RWPE1 (cell line): ENCODE measurements at regions not wholly inside any gene's neighbourhood (a gene's known extent, or its start where the extent isn't known, plus 50 kb on each side); places are given as distances from the start of the nearest gene placed in this dataset.

Source experiments
- CTCF ChIA-PET: fragments of 350-600 bp; sonication (Branson Sonifier 250); formaldehyde crosslinking; extraction: SDS; loops from one replicate; lab custom pipeline; 2021; lab: Yijun Ruan, JAX
- POLR2A ChIA-PET: fragments of 400-600 bp; formaldehyde crosslinking; extraction: SDS; loops from one replicate; lab custom pipeline; 2020; ENCODE audit warnings: antibody characterized with exemption; ENCODE audit not compliant: low non-redundant PET; lab: Yijun Ruan, JAX
- DNase-seq: peaks from one replicate; pipeline ENCODE4 v3.0.0; 2012; ENCODE audit warnings: low spot score
- H3K27ac ChIP-seq: fragments of 450-650 bp; 2 replicates; pipeline ENCODE4 v1.5.1; 2017
- CTCF ChIP-seq: fragments of 450-650 bp; conservative IDR thresholded peaks from 2 replicates; pipeline ENCODE4 v1.5.1; 2017; ENCODE audit warnings: low read depth, mild to moderate bottlenecking

DNA sequence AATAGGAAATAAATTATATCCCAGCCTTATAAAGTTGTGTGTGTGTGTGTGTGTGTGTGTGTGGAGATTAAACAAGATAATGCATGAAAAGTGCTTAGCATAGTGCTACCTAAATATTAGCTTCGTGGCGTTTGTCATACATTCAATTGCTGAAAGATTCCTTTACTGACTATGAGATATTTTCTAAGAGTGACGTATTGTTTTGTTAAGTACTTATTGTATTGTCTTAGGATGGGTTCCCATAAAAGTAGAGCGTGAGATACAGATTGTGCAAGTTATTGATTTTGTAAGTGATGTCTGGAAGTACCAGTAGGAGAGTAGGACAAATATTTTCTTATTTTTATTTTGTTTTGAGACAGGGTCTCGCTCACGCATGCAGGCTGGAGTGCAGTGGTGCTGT lies 730.0 kb downstream of the CDH8 start:
- TF ChIP-seq CTCF: no peak
- ChIA-PET POLR2A (no interaction called here), CTCF (no interaction called here)
- H3K27ac ChIP-seq: no peak overlapping the region
- no peak for DNase-seq

DNA sequence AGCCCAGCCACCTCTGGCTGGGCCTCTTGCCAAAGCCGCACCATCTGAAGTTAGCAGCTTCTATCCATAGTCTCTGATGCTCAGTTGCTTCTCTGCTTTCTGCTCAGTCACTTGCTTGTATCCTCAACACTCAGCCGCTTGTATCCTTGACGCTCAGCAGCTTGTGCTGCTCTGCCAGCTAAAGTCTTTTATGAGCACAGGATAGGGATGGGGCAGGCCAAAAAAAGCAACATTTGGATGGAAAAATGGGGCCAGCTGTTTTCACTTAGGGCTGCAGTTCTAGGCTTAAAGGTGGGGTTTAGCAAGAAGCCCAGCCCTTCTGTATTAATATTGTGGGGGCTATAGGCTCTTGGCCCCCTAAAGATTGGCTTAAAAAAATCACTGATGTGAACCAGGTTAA lies 739.4 kb downstream of the CDH8 start:
- no peak overlapping the region for H3K27ac ChIP-seq
- no peak for DNase-seq
- CTCF ChIA-PET: interaction anchor here (0.7 kb wide), 1 partner anchor 245 kb away, joined by 3 read pairs; no protein-coding TSS in a partner anchor
- TF ChIP-seq CTCF: no peak
- POLR2A ChIA-PET: no interaction called here

DNA sequence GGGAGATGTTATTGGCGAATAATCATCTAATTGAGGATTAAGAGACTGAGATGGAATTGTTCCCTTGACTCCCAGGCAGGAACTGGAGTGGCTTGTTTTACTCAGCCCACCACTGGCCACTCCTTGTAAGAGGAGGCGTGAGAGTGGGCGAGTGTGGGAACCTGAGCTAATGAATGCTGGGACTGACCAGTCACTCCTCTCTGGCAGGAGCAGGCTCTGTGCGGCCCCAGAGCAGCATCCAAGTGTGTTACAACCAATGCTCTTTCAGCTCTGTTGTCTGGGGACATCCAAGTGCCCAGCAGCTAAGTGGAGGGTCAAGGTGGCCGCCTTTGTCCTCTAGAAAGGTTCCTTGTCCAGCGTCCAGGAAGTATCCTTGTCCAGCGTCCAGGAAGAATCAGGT lies 739.9 kb downstream of the CDH8 start:
- no peak for TF ChIP-seq CTCF
- CTCF ChIA-PET: interaction anchor here (0.7 kb wide), 1 partner anchor 245 kb away, joined by 3 read pairs; no protein-coding TSS in a partner anchor
- DNase-seq: no peak
- POLR2A ChIA-PET: no interaction called here
- H3K27ac ChIP-seq: no peak overlapping the region

DNA sequence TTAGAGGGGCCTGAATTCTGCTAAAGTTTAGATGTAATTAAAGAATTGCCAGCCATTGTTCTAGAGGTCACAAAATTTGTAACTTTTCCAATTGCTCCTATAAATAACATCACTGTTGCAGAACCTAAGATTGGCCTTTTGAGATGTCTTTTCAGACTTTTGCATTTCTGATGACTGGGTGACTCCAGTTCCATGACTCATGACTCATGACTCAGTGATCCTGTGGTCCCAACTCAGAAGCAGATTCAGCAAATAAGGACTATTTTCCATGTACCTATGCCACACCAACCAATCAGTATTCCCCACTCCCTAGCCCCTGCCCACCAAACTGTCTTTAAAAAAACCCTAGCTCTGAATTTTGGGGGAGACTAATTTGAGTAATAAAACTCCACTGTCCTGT lies 740.9 kb downstream of the CDH8 start:
- ChIA-PET CTCF (no interaction called here), POLR2A (no interaction called here)
- no peak overlapping the region for H3K27ac ChIP-seq
- DNase-seq: no peak
- no peak for TF ChIP-seq CTCF

- CTCF ChIA-PET: no interaction called here
- no peak for DNase-seq
- H3K27ac ChIP-seq: no peak overlapping the region
- TF ChIP-seq CTCF: no peak
- POLR2A ChIA-PET: no interaction called here
These were observed 747.1 kb downstream of the CDH8 start for GRCh38 chr16:61289141-61289540.

- H3K27ac ChIP-seq: no peak overlapping the region
- ChIA-PET CTCF (no interaction called here), POLR2A (no interaction called here)
- DNase-seq: no peak
- no peak for TF ChIP-seq CTCF
These were observed 758.4 kb downstream of the CDH8 start for GRCh38 chr16:61277849-61278248.

- TF ChIP-seq CTCF: no peak
- CTCF ChIA-PET: no interaction called here
- no peak for DNase-seq
- POLR2A ChIA-PET: no interaction called here
- H3K27ac ChIP-seq: no peak overlapping the region
These were observed 762.0 kb downstream of the CDH8 start for GRCh38 chr16:61274211-61274610.
